ENCODE measurements at regions not wholly inside any gene's neighbourhood (a gene's known extent, or its start where the extent isn't known, plus 50 kb on each side); places are given as distances from the start of the nearest gene placed in this dataset.

GRCh38 chr4:166377578-166377977 is 504.5 kb downstream of the TLL1 start (continued):
- TF ChIP-seq CHD7 (IDR thresholded peaks at IDR 0.05; ENCODE audit: insufficient replicate concordance, low read length) = no peak
- TF ChIP-seq CHD2 (IDR thresholded peaks at IDR 0.05; ENCODE audit: low read length) = no peak
- no peak for TF ChIP-seq JUN (IDR thresholded peaks at IDR 0.05; ENCODE audit: low read depth, low read length)
- no peak for TF ChIP-seq GABPA (IDR thresholded peaks at IDR 0.05; ENCODE audit: borderline replicate concordance, insufficient read depth, low read length)
- TF ChIP-seq CHD1 (IDR thresholded peaks at IDR 0.05; ENCODE audit: low read depth, low read length) = no peak
- no peak for TF ChIP-seq CBX8 (IDR thresholded peaks at IDR 0.05; ENCODE audit: borderline replicate concordance, low read depth, low read length)
- TF ChIP-seq POLR2A (IDR thresholded peaks at IDR 0.05; ENCODE audit: control extremely low read depth in 1 of 2, low read depth in 2 of 2, low read length in 2 of 2) = no peak
- no peak for TF ChIP-seq CEBPB (IDR thresholded peaks at IDR 0.05; ENCODE audit: low read depth, low read length)
- TF ChIP-seq BRCA1 (IDR thresholded peaks at IDR 0.05; ENCODE audit: low read depth, low read length) = no peak
